GM21447 (cell line): ENCODE measurements at regions not wholly inside any gene's neighbourhood (a gene's known extent, or its start where the extent isn't known, plus 50 kb on each side); places are given as distances from the start of the nearest gene placed in this dataset.

Experiments used
- ATAC-seq: cut with Tn5 transposase; IDR thresholded peaks from one replicate; pipeline ENCODE4 v1.9.1; 2021; ENCODE audit not compliant: unreplicated experiment

DNA sequence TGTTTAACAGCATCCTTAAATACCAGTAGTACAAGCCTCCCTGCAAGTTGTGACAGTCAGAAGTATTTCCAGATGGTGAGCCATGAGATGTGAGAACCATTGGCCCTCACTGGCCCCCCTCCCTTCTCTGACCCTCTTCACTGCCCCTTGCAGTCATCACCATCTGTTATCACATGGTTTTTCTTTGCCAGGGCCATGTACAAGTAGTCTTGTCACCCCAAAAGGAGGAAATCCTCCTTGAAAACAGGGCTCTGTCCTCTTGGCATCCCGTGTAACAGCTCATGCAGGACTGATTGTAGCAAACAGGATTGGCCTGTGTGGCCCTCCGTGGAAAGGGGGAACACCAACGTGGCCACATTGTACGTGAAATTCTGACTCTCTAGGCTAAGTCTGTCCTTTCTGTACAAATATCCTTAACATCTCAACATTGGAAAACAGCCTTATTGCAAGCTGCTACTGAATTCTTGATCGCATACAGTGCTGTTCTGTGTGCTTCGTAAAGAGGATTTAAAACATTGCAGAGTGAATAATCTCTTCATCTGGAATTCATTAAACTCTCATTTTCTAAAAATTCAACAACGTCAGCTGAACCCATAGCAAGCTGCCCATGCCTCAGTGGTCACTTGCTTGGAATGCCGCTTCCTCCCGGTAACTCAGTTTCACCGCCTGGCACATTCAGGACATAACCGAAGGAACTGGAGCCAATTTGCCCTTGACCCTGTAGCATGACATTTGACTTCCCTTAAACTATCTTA, 171.7 kb downstream of the ATPSCKMT start:
- no peak for ATAC-seq

DNA sequence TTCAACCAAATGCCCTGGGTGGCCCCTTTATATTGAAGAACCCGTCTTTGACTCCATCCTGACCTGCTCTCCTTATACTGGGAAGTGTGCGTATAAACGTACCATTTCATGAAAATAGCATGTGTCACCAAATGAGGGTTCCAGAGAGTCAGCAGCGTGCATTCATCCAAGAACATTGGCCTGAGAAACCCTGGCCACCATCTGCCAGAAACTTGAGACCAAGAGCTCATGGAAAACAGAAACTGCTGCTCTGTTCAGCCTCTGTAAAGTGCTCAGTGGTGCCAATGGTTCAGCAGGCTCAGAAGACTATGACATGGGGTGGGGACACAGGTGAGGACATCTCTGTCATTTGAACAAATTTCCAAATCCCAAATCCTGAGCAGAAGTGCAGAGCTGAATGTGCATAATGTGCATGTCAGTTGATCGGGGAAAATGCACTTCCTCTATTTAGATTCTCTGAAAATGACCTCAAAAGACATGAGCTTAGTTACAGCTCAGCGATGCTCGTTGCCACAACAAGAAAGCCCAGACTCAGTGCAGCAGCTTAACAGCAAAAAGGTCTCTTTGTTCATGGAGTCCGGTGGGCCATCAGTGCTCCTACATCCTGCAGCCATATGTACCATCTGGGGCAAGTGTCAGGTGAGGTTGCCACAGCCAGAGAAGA, 176.1 kb downstream of the ATPSCKMT start:
- ATAC-seq, result no peak

DNA sequence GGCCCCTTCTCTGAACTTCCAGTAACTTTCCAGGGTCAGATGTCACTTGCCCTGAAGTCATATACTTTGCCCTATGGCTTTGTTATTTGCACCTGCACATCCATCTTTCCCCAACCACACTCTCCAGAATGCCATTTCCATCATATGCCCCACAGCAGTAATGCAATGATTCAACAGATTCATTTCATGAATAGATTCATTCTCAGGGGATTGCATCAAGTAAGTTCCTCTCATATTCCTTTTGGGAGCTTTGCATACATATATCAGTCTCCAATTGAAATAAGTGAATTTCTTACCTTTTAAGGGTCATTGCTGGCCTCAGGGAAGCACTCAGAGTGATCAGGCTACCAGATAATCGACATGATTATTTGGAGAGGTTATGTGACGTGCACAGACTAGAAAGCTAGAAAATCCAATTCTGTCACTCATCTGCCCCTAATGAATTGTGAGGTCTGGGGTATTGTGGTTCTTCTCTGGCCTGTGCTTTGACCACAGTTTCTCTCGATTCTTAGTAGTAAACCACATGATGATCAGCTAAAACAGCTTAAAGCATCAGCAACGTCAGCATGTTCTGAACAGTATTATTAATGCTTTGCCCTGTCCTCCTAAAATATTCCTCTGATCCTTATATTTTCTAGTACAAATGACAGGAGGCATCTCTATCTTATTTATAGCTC, 179.9 kb downstream of the ATPSCKMT start:
- ATAC-seq, result no peak

DNA sequence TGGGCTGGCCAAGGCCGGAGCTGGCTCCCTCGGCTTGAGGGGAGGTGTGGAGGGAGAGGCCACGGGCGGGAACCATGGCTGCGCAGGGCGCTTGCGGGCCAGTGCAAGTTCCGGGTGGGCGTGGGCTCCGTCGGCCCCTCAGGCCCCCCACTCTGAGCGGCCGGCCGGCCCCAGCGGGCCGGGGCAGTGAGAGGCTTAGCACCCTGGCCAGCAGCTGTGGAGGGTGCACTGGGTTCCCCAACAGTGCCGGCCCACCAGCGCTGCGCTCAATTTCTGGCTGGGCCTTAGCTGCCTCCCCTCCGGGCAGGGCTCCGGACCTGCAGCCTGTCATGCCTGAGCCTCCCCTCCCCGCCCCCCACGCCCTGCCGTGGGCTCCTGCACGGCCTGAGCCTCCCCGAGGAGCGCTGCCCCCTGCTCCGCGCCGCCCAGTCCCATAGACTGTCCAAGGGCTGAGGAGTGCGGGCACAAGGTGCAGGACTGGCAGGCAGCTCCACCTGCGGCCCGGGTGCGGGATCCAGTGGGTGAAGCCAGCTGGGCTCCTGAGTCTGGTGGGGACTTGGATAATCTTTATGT, 184.2 kb downstream of the ATPSCKMT start:
- no peak for ATAC-seq

DNA sequence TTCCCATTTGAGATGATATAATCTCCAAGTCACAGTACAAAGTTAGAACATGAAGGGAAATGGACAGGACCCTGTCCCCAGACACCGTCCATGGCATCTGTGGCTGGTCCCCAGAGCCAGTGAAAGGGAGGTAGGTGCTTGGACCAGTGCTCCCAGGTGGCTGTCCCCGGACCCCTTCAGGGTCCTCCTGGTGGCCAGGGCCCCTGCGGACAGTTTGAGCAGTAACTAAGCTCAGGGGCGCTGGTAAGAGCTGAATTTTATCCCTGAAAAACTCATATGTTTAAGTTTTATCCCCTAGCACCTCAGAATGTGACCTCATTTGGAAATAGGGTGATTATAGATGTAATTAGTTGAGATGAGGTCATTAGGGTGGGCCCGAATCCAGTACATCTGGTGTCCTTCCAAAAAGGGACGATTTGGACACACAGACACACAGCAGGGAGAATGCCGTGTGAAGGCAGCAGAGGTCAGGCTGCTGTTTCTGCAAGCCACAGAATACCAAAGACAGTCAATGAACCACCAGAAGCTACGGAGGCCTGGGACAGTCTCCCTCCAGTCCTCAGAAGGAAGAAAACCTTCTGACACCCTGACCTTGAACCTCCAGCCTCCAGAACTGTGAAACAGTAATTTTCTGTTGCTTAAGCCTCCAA, 185.0 kb downstream of the ATPSCKMT start:
- ATAC-seq, result no peak

DNA sequence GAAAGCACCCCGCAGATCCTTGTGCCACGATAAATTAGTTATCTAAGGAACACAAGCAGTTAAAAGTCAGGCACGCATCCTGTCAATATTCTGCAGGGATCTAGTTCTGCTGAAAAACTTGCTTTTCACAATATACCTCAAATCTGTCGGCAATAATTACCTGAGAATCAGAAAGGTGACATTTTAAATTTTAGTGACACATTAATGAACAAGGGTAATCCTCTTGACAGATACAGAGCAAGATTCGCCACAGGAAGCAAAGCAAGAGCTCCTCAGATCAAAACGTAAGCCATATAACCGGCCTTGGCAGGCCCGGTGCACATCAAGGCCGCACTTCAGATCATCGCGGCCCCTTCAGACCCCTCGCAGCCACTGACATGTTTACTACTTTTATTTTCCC, 185.7 kb downstream of the ATPSCKMT start:
- no peak for ATAC-seq

DNA sequence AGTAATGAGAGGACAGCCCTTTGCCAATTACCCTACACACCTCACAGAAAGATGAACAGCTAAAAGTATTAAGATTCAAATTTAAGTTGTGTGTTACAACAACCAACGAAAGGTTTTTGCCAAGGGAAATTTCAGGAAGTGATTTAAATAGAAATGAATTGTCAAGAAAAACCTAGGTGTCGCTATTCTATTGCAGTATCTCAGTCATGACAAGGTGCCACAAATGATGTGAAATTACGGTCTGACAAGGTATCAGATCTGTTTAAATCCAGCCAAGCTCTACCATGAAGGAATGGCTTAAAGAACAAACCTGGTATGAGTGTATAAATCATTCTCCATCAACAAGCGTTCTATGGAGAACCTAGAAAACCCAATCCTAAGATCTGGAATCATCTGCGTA, 189.7 kb downstream of the ATPSCKMT start:
- ATAC-seq, result no peak

DNA sequence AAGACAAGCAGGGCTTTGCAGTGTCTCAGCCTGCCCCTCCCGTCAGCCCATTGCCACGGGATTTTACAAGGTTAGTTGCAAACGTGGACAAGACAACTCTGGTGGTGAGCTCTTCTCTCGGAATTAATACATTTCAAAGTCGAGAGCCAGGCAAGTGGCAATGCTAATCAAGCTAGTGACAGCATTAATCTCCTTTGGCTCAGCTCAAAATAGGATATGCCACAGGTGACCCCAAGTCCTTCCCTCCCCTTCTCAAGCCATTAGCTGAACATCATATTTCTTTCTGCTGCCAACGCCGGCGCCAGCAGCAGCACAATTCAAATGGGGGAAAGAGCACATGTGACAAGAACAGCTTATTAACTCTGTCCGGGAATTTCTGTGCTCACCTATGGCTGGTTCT, 190.1 kb downstream of the ATPSCKMT start:
- no peak for ATAC-seq

DNA sequence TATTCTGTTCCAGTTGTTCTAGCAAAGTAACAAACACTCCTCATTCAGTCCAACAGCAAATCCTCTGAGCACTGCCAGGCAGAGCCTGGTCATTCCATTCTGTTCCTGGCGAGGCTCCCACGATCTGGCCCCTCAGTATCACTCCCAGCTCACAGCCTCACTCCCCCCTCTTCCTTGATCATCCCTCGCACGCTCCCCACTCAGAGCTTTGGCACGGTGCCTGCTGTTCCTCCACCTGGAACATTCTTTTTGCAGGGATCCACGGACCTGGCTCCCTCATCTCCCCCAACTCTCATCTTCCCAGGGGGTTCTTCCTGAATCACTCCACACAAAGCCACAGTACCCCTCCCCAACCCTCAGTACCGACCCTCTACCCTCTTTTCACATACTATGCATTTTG, 192.3 kb downstream of the ATPSCKMT start:
- no peak for ATAC-seq

DNA sequence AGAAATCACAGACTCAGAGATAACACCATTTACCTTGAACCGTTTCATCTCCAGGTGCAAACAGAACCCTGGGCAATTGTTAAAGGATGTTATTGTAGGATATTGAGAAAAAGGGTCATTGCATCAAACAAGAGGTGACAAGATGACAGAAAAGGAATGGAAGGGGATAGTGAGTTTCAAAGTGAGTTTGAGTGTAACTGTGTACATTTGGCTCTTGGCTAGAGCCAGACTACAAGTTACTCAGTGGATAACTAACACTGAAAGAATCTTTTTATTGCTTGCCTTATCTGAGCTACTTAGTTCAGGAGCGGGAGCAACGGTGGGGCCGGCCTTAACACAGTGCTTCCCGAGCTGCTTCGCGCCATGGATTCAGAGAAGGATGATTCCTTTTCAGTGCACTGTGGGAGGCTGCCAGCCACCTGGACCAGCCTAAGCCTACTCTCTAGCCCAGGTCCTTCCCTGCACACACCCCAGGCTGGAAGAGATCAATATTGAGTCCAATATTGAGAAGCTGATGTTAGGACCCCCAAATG, 193.4 kb downstream of the ATPSCKMT start:
- ATAC-seq, result no peak

DNA sequence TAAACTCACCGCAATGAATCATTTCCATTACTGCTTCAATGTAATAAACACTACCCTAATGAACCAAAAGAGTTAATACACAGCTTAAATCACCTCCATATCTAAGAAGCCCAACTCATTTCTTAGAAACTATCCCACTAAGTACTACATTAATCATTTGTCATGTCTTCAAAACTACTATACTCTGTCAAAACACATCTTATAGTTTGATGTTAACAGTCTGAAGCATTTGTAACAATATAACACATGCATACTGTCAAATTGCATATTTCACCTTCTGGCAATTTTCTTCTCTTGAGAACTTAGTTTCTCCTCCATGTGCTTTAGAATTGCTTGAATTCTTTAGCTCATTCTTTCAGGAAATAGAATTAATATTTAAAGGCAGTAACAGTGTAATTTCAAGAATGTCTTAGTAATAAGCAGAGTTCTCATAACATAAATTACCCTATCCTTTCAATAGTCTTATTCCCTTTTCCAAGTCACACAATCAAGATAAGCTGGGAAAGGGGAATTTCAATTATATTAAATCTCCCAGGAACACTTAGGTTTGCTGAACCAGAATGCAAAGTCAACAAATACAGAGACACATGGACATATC, 199.7 kb downstream of the ATPSCKMT start:
- ATAC-seq, result no peak

DNA sequence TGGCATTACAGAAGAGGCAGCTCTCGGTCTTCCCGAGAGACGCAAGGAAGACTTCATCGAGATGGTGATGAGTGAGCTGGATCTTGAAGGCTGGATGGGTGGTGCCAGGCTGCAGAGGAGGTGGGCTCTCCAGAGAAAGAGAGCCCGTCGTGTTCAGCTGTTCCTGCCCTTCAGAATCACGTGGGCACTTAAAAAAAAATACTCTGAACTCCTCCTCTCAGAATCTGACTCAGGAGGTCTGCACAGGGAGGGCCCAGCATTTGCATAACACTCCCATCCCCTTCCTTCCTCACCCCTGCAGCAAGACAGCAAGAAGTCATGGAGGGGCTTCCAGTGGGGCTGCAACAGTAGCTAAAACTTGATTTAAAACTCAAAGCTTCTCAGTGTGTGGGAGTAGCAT, 203.0 kb downstream of the ATPSCKMT start:
- no peak for ATAC-seq

DNA sequence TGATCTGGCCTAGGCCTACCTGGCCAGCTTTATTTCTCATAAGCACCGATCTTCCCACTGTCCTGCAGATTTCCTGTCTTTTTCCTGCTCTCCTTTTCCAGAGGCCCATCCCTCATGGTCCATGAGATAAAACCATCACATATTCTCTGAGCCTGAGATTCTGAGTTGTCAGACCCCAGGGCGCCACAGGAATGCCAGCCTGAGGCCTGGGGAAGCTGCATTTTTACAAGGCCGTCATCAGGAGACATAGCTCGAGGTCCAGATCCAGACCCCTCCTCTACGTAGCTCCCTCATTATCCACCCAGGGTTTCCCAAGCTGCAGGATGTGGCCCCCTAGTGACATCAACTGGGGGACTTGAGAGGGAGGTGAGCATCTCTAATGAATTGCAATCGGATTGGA, 204.3 kb downstream of the ATPSCKMT start:
- no peak for ATAC-seq

DNA sequence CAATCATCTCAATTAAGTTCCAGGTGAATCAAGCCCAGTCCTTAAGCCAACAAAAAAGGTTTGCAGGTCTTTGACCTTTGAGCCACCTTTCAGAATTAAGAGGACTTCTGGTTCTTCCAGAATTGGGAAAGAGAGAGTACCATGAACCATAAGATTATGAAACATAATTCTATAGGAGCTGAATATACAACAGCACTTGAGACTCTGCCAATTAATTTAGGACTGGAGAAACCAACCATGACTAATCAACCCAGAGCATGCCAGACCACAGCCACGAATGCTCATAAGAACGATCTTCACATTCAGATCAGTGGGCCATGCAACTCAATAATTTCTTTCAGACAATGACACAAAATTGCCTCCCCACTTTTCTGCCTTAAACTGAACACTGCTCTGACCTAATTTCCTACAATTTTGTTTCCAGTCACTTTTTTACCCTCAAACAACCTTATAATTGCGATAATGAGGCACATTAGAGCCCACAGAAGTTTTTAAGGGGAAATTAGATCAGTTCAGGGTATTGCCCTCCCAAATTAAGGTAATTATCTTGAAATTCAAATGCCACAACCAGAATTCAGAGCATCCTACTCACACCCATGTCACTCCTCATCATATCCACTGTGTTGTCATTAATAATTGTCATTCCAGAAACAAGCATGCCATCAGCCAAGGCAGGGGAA, 213.4 kb downstream of the ATPSCKMT start:
- no peak for ATAC-seq

DNA sequence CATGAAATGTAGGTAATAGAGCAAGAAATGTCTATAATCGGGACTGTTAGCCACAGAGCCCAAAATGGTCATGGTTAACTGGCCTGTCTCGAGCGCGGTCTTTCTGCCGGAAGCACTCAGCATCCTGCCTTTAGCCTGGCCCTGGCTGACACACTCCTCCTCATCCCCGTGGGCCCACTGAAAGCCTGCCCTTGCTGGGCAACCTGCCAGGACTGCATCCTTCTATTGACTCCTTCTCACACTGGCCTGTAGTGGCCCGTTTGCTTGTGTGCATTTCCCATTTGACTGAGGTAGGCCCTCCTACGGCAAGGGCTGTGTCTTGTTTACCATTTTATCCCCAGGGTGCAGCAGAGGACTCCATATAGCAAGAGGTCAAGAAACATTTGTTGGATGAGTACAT, 215.7 kb downstream of the ATPSCKMT start:
- ATAC-seq, result no peak

DNA sequence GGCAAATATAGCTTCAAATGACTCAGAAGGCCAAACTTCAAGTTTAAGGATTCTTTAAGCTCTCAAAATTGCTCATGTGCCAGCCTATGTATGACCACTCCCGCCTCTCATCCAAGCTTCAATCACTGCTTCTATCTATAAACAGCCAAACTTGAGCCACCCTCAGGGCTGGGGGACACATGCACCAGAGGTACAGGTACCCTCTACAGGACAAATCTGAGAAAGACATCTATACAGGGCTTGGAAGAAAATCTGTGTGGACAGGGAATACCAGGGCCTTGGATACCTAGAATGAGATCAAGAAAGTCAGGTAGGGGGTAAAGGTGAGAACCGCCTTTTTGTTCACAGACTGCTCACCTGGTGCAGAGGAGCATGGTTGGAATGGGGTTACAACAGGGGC, 217.9 kb downstream of the ATPSCKMT start:
- no peak for ATAC-seq

DNA sequence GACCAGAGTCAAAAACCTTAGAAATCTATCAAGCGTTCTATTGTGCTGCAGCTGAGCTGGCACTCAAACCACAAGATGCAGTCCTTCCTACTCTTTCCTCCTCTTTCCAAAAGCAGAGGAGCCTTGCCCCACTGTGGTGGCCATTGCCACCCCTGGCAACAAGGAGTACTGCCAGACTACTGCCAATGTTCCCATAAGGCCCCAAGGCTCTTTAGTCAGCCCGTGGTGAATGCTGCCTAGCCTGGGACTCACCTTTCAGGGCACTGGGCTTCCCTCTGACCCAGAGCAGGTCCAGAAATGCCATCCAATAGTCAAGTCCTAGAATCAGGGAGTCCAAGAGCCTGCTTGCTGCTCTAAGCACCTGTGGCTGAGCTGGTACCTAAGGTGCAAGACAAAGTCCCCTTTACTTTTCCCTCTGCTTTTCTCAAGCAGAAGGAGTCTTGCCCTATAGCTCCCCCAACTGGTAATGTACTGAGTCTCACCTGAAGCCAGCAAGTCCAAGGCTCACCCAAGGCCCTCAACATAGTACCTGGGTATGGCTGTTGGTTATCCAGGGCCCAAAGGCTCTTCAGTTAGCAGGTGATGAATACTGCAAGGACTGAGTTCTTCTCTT, 219.4 kb downstream of the ATPSCKMT start:
- no peak for ATAC-seq

DNA sequence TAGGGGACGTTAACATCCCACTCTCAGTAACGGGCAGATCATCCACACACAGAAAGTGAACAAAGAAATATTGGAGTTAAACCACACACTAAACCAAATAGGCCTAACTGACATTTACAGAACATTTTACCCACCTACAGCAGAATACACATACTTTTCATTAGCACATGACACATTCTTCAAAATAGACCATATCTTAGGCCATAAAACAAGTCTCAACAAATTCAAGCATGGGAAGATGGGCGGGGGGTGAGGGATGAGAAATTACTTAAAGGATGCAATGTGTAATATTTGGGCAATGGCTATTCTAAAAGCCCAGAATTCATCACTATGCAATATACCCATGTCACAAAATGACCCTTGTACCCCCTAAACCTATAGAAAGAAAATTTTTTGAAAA, 226.2 kb downstream of the ATPSCKMT start:
- ATAC-seq, result no peak

DNA sequence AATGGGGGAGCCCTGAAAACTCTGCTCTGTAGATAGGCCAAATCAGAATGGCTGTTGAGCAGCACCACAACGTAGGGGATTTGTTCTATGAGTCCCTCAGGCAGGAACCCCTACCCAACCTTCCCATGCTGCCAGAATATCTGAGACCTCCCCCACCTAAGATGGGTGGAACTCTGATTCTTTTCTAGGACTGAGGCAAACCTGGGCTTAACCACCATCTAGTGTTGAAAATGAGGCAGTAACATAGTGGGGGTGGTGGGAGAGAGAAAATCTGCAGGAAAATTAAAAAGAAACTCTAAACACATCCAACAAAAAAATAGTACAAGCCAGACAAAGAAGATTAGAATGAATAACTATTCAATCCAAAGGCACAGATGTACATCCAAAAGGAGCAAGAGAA, 228.4 kb downstream of the ATPSCKMT start:
- no peak for ATAC-seq

DNA sequence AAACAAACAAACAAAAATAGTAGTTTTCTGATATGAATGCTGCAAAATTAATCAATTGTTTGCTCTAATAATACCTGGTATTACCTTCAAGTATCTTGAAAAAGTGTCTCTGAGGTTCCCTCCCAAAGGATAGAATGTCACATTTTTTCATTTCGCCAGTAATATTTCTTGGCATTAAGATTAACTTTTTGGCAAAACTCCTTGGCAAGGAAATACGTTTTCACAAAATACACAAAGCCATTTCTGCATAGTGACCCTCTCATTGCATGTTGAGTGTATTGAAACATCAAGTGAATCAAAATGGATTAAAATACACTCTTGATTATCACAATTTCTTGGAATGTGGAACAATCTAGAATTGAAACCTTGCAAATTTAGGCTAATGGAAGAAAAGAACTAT, 230.5 kb downstream of the ATPSCKMT start:
- ATAC-seq, result no peak
